GM21825 (cell line): ENCODE measurements at regions not wholly inside any gene's neighbourhood (a gene's known extent, or its start where the extent isn't known, plus 50 kb on each side); places are given as distances from the start of the nearest gene placed in this dataset.

Source experiments
- ATAC-seq: cut with Tn5 transposase; IDR thresholded peaks from one replicate; pipeline ENCODE4 v1.9.1; 2021; ENCODE audit warnings: mild to moderate bottlenecking, moderate library complexity; ENCODE audit not compliant: unreplicated experiment

DNA sequence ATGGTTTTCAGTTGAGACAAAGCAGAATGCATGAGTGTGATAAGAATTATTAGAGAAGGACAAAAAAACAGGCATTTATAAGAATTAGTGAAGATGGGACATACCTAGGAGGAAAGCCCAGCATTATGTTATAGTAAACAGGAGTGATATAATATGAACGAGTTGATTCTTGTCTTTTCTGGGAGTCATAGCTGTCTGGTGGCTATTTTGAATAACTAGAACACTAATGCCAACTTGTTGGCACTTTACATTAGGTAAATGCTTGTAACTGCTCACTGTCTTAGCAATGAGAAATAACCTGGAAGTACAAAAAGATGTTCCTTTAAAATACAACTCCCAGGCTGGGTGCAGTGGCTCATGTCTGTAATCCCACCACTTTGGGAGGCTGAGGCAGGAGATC is 540.8 kb upstream of the SPHKAP start:
- ATAC-seq, result no peak

DNA sequence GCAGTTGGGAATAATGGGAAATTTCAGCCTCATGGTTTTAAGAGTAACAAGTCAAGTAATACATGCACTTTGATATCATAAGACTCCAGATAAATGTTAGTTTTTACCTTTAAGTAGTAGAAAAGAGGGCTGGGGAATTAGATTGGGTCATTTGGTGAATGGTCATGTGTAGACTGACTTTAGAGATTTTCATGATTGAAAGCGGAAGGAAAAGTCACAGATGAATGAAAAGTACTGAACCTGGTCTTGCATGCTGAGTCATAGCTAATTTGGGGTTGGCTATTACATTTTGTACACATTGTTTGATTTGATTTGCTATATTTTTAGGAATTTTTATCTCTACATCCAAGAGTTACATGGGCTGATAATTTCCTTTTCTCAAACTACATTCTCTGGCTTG is 539.4 kb upstream of the SPHKAP start:
- ATAC-seq, result no peak

DNA sequence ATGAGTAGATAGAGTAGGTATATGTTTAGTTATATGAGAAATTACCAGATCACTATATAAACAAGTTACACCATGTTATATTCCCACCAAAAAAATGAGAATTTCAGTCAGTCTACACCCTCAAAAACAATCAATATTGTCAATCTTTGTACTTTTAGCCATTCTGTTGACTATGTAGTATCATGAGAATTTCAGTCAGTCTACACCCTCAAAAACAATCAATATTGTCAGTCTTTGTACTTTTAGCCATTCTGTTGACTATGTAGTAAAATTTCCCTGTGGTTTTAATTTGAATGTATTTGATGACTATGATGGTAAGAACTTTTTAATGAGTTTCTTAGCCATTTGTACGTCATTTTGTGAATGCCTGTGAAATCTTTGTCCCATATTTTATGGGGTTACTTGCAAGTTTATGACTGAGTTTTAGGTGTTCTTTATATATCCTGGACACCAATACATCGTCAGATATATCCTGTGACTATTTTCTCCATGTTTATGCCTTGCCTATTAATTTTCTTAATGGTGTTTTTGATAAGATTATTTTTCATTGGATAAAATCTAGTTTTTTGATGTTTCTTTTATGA is 528.4 kb upstream of the SPHKAP start:
- ATAC-seq, result no peak

DNA sequence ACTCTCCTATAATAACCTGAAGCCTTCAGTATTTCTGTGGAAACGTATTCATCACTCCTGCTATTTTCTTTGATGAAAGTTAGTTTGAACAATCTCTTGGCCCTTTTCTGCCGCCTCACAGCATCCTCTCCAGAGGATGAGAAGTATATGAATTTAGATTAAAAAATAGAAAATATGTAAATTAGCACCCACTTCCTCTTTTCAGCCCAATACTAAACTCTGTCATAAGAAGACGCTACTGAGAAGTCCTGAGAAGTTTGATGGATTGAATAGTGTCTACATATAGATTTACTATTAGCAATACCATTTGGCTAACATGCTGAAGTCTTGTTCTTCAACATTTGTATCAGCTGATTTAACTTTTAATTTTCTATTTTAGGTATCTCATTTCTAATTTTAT is 526.4 kb upstream of the SPHKAP start:
- no peak for ATAC-seq

DNA sequence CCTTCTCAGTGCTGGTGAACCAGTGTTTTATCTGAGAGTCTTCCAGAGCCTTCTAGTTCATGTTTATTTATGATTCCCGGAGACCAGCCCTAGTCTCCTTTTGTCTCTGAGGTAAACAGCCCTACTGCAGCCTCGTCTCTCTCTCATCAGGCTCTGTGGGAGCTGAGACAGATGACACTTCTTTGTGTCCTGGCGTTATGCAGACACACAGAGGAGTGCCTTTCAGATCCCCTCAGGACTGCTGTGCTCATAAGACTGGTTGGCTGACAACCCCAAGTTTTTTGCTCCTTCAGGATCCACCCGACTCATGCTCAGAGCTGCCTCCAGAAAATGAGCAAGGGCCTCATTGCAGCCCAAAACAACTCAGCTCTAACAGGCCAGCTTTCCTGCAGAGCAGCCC is 523.8 kb upstream of the SPHKAP start:
- ATAC-seq, result no peak

DNA sequence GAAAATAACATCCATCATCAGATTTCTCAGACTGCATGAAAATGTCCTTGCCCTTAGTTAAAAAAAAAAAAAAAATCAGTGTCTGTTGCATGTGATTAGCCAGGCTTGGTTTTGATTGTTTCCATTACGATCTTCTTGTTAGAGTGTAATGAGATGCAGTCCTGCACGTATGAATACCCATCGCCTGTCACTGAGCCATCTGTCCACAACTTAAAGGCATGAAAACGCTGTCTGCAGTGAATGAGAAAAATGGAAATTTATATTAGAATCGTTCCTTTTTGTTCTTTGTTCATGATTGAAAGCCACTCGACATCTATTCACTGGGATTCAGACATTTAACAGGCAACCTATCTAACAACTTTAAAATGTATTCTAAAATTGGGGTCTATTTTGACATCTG is 521.7 kb upstream of the SPHKAP start:
- ATAC-seq, result no peak

DNA sequence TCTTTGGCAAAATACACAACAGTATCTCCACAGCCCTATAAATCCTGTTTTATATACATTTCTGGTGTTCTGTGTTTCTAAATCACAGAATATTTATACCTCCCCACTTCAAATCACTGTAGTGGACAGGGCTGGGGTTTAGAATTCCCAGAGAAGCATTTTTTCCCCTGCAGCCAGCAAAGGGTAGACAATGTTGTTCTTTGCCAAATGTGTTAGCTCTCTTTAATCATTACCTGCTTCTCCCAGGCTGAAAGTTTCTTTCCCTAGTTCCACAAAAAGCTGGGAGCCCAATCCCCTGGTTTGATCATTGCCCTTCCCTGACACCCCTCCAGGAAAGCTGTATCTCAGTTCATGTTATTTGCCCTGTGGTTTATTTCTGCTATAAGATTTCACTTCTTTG is 520.0 kb upstream of the SPHKAP start:
- no peak for ATAC-seq

DNA sequence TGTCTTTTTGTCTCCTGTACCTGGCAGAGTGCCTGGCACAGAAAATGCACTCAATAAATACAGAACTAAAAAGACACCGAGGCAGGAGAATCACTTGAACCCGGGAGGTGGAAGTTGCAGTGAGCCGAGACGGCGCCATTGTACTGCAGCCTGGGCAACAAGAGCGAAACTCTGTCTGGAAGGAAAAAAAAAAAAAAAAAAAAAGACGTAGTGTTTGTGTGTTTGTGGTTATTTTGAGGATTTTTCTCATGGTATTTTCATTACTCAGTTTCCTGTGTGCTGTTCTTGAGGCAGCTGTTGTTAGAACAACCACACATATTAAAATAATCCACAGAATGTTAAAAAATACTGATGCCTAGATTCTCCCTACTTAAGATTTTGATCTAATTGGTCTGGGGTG is 519.2 kb upstream of the SPHKAP start:
- no peak for ATAC-seq

DNA sequence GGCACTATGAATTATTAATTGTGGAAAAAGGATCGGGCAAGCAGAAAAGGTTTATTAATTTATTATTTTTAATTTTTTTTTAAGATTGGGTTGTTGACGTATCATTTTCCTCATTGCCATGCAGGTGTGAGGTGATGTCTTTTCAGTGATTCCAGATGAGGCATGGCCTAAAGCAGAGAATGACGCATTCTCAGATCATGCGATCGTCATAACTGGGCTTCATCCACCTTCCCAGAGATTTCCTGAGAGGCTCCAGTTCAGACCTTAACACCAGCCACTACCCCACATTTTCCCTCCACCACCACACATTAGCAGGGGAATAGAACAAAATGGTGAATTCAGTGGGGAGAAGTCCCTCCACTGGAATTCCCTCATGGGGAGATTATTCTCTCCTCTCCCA is 518.4 kb upstream of the SPHKAP start:
- no peak for ATAC-seq

DNA sequence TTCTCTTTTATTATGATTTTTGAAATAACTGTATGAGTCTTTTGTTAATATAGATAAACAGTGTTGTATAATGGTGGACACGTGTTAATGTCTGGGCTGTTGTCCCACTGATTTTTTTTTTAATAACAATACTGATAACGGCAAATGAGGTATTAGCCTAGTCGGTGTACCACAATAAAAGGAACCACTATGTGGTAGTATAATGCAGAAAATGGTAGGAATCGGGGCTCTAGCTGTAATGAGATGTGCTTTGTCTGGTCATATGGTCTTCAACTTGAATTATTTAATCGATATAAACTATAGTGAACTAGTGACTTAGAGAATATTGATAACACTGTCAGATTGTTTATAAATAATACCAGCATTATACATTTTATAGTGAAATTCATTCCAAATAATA is 517.9 kb upstream of the SPHKAP start:
- ATAC-seq, result no peak

DNA sequence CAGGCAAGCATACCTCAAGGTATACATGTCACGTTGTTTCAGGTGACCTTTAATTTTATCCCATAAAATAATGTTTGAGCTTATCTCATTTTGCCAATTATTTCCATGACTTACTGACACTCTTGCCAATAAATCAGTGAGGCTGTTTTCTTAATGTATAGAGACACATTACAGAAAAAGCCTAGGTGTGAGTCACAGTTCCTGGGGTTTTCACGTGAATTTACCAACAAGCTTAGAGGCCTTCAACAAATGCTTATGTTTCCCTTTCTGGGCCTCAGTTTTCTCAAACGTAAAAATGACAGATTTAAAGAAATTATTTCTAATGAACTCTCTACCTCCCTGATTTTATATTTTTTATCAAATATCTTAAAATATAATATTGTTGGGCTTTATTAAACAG is 517.5 kb upstream of the SPHKAP start:
- ATAC-seq, result no peak

DNA sequence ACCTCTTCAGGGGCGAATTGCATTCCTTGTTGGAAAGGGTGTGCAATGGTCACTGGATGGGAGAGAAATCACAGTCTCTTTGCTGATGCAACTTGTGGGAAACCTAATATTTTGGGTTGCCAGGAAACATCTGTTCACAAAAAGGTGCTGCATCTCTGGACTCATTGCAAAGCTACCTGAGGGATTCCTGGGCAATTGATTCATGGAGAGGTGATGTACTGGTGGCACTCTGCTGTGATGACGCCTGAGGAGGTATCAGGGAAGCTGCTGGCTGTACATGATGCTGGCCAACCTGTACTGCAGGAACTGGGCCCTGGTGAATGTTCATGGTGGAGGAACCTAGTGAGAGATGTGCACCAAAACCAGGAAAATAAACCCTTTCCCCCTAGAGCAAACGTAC is 516.0 kb upstream of the SPHKAP start:
- no peak for ATAC-seq

DNA sequence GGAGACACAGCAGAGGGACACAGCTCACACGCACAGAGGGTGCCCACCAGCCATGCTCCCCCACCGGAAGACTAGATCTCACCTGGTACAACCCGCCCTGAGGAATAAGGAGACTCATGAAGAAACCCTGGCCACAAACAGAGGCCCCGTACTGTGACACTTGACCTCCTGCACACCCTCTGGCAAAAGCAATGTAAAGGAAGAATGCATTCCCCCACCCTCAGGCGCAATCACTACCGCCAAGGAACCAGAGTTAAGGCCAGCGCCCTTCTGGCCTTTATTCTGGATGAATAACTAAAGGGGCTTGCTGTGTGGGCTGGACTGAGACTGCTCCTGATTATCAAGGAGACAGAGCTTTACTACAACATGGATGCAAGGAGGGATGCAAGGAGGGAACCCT is 509.2 kb upstream of the SPHKAP start:
- no peak for ATAC-seq

DNA sequence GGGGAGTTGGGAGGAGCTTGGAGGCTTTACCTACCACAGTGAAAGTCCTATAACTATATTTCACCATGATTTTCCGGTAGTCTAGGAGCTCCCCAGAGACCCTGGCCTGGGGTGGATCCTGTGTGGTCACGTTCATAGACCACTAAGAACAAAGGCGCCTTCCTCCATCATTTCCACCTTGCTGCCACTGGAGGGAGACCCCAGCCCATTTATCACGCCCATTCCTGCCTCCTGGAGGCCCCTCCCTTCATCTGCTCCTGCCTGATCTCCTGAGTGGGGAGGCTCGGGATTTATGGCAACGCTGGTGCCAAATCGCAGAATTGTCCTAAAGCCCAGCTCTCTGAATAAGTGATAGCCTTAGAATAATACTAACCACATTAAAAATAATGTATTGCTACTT is 507.6 kb upstream of the SPHKAP start:
- ATAC-seq, result no peak

DNA sequence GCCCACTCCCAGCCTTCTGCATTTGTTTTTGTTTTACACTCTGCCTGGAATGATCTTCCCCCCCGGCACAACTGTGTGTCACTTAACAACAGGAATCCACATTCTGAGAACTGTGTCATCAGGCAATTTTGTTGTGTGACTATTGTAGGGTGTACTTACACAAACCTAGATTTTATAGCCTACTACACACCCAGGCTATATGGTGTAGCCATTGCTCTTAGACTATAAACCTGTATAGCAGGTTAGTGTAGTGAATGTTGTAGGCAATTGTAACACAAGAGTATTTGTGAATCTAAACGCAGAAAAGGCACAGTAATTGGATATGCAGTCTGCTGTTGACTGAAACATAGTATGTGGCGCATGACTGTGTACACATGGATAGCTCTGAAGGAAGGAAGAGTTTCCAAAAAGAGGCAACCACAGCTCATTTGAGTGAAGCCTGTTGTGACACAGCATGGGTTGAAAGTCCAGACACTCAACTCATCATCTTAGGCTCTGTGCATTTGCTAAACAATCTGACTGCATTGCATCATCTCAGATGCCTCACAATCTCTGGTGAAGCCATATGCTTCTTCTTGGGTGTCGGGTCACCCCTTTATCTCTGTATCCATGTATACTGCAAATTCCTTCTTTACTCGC is 506.6 kb upstream of the SPHKAP start:
- no peak for ATAC-seq

DNA sequence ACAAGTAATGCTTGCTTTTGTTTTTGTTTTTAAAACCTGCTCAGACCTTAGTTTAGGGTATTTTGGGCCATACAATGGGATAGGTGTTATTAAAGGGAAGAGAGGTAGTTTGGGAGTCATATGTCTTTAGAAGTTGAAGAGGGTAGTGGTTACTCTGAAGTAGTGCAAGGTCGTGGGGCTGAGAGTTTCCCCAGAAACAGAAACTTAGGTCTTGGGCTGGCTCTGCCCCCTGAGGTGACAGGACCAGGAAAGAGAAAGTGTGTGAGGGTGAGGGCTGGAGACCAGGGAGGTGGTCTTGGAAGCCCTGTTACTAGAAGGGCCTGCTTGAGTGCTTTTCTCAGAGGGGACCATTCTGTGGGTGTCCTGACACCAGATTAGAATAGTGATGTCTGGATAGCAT is 500.5 kb upstream of the SPHKAP start:
- ATAC-seq, result no peak

DNA sequence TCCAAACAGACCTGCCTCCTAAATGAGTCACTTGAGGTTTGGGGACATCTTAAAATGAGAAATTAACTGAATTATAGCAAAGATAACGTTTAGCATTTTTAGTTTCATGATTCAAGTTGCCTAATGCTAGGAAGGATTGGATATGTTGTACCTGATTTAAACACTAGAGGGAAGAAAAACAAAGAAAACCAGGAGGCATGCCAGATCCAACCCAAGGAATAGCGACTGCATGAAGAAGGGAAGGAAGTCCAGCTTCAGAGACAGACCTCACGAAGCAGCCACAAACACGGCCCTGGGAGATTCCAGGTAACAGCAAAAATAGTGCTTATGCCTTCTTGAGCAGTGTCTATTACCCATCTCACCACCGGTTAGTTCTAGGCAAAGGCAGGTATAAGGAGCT is 499.9 kb upstream of the SPHKAP start:
- no peak for ATAC-seq

DNA sequence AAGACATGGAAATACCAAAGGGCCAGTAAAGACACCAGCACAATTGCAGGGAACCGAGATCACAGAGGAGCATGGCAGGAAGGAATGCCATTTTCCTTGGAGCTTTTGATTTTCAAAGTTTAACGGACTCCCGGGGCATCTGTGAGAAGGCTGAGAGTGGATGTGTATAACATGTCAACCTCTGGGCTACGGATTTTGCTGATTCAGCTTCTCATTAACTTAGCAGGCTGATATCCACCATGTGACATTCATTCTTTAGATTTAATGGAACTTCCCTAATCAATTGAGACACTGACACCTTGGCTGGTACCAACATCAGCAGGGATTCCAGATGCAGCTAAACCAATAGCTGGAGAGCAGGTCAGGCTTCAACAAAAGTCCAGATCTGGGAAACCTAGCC is 496.6 kb upstream of the SPHKAP start:
- ATAC-seq, result no peak

DNA sequence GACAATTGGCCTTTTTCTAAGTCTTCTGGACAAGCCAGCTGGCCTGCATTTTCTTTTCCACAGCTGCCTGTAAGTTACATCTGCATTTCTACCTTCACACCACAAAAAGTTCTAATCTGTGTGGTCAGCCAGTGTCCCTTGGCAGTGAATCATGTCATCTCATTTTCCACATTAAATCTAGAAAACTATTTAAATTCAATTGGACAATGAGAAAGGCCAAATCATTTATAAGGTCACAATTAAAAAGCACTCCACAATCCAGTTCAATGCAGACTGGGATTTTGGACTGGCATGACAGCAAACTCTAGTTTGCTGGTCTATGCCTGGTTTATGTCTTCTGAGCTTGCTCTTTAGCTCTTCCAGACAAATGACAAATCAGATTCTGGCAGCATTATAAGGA is 494.2 kb upstream of the SPHKAP start:
- no peak for ATAC-seq

DNA sequence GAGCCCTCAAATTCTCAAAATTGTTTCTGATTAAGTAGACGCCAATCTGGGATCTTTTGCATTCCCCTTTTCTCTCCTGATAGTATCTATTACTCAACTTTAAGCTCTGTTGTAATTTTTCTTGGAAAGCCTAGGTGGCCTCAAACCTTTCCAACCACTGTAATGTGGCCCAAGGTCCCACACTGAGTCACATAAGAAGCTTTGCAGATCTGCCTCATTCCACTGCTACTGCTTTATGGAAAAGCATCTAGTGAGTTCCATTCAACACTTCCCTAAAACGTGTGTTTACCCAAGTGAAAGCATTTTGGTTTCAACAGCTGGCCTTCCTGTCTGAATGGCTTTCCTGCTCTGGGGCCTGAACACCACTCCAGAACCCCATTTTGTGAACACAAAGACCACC is 493.6 kb upstream of the SPHKAP start:
- no peak for ATAC-seq

DNA sequence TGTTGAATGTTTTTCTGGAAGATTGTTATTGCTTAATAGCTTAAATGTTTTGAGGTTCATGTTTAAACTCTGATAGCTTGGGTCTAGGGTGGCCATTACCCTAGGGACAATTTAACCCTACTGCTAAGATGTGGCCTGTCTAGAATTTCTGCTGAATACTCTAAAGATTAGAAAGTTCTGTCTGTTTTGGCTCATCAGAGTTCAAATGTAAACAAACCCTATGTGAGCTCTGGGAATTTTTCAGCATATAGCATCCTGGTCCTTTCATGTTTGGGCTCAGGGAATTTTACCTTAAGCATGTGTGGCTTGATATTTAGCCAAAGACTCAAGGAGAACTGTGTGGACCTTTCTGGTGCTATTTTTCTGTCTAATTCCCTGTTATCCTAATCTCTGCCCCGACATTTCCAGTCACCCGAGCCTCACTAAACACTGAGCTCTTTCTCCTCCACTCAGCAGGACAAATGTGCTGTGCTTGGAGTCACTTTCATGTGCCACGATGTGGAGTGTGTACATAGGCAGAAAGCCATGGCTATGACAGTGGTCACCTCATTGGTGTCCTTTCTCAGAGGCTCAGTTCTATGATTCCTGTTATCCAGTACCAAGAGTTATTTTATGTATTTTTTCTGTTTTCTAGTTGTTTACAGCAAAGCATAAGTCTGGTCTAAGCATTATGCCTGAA is 492.5 kb upstream of the SPHKAP start:
- ATAC-seq, result no peak

DNA sequence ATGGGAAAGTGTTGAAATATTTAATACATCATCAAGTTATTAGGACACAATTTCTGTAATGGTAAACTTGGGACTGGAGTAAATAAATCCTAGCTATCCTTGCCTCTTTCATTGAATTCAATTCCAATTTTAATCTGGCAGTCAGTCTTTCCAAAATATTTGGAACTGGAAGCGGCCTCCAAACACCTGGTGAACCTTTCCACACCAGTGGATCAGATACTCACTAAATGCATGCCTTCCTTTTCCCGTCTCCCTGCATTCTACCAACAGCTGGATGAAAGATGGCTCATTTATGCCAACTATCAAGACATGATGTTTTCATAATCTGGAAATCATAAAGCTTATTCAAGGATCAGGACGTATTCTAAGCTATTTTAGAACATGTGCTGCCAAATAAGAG is 488.2 kb upstream of the SPHKAP start:
- no peak for ATAC-seq

DNA sequence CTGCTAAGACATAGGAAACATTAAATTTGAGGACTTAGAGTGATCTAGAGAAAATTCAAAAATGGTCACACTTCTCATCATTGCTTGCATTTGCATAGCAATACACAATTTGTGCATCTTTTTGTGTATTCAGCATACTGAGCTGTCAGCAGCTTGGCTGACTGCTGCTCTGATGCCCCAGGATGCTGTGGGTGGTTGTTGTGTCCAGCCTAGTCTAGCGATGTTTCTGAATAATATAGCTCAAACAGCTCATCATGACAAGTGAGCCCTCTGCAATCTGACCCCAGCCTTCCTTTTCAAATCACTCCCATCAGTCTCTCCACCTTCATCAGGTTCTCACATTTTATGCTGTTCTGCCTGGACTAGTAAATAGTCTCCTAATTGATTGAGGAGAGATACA is 483.7 kb upstream of the SPHKAP start:
- no peak for ATAC-seq
